ENCODE measurements at regions not wholly inside any gene's neighbourhood (a gene's known extent, or its start where the extent isn't known, plus 50 kb on each side); places are given as distances from the start of the nearest gene placed in this dataset.

DNA sequence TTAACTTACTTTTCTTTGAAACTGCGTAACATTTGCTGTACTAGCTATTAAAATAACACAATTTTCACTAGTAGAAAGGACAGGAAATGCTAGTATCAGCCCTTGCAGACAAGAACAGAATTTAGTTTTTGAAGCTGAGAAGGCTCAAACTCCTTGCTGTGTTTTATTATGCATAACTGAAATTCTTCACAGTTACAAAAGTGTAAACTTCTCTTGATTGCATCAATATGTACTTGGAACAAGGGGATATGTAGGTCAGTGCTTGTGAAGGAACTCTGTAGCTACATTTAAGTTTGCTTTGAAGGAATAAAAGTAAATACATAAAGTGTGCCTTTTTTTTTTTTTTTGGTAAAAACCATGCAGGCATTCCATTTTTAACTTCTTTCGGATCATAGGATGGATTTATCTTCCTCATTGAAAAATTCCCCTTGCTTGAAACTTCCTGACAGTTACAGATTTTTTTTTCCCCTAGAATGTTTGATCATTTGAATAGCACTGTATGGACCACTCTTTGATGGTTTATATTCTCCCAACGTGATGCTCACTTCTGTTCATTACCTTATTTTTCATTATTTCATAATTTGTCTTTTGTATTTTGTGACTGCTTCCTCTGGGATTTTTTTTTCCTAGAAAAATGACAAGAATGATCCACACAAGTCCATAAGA is 94.9 kb upstream of the DAB2 start:
- TF ChIP-seq CTCF (IDR thresholded peaks at IDR 0.05), result no peak
- no peak for TF ChIP-seq POLR2A (IDR thresholded peaks at IDR 0.05)
- TF ChIP-seq POLR2AphosphoS5 (IDR thresholded peaks at IDR 0.05), result no peak
